GM21526 (cell line): ENCODE measurements at regions not wholly inside any gene's neighbourhood (a gene's known extent, or its start where the extent isn't known, plus 50 kb on each side); places are given as distances from the start of the nearest gene placed in this dataset.
A peak's percentile ranks its signal among the peaks of the same experiment; 100 is the strongest.

Source experiments
- ATAC-seq: cut with Tn5 transposase; IDR thresholded peaks from one replicate; pipeline ENCODE4 v1.9.1; 2021; ENCODE audit warnings: moderate library complexity; ENCODE audit not compliant: unreplicated experiment, low FRiP score

DNA sequence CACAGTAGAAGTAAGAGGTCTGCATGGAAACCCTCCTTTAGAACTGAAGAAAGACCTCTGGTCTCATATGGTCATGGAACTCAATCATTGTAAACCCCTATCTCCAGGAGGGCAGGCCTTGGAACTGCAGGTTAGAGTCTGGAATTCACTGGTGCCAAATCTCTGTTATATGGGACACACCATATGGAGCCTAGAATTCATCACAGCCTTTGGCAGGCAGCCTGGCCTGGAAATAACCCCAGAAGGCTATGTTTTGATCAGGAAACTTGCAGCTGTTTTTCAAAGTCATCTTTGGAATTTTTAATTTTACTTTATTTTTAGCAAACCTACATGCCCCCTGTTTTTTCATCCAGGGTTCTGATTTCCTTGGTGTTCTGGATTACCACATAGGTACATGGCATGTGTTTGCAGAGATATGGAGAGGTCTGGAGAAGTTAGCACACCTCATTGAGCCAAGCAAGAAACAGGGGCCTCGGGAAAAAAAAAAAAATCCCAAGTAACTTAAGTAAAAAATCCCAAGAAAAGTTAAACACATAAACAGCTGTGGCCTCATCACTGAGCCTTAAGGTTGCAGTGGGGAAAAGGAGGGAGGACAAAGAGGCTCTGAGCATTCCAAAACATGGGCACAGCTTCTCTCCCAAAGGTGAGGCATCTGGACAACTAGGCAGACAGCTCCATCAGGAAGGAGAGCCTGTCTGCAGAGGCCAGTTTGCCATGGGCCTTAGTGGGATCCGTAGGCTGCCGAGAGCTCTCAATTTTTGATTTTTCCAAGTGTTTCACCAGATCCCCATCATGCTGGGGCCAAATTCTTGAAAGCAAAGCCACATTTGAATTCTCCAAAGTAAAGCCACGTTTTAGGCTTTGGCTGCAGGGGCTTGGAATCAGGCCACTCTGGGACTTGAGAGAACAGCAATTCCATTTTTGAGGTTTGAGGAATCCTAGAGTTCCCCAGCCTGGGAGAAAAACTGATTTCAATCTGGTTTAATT lies 339.6 kb upstream of the TBX3 start:
- ATAC-seq: no peak

- ATAC-seq: no peak
These were observed 336.1 kb upstream of the TBX3 start for GRCh38 chr12:115020091-115020490.

DNA sequence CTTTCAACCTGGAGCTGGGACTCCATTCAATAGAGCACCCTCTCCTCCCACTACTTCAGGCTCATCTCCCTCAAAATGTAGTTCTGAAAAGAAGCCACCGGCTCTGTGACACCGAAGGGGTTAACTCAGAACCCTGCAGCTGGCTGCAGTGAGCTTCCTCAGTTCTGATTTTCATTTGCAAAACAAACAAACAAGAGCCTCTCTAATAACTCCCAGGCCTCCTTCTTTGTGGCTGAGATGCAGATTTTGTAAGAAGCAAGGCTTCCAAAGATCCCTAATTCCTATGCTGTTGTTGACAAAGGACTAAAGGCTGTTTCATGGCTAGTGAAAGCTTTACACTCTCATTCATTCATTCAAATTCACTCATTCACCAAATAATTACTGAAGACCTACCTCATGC lies 333.4 kb upstream of the TBX3 start:
- ATAC-seq: no peak

GRCh38 chr12:115013236-115013981 lies 329.4 kb upstream of the TBX3 start:
- ATAC-seq: no peak

DNA sequence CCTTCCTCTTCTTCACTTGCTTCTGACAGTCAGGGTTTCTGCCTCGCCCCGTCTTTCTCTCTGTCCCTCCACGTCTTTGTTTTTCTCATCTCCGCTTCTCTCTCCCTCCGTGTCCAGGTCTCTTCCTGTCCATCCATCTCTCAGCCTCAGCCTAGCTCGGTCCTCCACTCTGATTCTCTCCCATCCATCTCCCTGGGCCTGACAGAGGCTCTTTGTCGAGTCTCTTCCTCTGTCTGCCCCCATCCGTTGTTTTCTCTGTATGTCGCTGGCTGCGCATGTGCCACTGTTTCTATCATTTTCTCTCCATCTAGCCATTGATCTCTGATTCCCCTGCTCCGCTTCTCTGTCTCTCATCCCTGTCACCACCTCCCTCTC lies 328.9 kb upstream of the TBX3 start:
- ATAC-seq: no peak

DNA sequence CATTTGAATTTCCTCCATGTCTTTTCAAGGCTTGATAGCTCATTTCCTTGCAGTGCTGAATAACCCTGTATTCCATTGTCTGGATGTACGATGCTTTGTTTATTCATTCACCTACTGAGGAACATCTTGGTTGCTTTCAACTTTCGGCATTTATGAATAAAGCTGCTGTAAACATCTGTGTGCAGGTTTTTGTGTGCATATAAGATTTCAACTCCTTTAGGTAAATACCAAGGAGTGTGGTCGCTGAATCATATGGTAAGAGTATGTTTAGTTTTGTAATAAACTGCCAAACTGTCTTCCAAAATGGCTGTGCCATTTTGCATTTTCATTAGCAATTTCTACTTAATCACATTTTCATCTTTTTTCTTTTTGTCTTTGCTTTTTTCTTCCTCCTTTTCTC lies 327.7 kb upstream of the TBX3 start:
- ATAC-seq: no peak

- ATAC-seq: no peak
These were observed 326.5 kb upstream of the TBX3 start for GRCh38 chr12:115010324-115010995.

GRCh38 chr12:115008929-115009328 lies 325.0 kb upstream of the TBX3 start:
- ATAC-seq: peak; percentile 92

DNA sequence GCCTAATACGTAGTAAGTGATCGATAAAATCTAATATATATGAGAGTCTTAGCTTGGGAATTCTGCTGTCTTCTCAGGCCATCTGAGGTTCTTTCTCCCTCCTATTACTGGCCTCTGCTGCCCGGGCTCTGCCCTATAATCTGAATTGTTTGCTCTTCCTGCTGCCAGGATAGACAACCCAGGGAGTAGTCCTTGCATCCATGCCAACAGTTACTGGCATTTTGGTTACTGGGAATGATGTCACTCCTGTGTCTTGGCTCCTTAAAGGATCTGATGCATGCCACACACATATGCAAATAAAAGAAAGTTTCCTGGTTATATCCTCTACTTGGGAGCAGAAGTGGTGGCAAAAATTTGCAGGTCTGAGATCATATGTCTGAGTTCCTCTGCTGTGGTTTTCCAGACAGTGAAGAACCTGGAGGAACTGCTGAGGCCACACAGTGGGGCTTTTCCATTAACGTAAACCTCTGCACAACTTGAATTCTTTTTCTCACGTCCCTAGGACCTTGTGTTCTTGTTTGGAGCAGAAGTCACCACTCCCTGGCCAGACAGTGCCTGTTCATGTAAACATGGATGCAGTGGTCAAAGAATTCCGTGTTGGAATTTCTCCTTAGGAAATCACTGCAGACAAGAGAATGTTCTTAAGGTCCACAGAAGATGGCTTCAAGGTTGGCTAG lies 320.6 kb upstream of the TBX3 start:
- ATAC-seq: no peak

DNA sequence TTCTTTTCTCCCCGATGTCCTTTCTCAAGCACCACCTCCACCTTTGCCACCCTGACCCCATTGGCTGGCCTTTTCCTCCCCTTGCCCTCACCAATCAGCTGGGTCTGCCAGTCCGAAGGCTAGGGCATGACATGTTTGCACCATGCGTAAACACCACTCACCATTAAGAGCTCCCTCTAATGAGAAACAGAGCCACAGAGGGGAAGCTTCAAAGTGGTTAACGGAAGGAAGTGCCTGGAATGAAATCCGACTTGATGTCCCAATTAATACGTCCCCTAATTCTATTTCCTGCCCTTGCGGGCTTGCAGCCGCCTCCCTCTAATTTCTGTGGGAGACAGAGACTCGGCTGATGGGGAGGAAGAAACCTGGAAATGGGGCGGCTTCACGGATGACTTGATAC lies 318.5 kb upstream of the TBX3 start:
- ATAC-seq: no peak

- ATAC-seq: no peak
These were observed 317.7 kb upstream of the TBX3 start for GRCh38 chr12:115001571-115002180.

DNA sequence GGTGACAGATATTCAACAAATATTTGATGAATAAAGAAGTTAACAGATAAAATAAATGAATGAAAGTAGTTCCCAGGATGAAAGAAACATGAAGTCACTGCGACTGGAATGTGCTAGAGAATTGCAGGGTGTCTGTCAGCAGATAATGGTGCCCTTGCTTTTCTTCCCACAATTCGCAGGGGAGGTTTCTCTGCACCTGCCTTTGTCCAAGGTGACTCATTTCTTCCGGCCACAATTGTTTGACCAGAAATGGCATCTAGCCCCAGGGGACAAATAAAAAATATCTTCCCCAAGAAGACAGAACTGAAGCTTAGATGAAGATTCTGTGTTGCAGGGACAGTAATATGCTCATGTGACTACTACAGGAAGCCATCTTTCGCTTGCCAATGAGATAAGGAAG lies 316.1 kb upstream of the TBX3 start:
- ATAC-seq: no peak

DNA sequence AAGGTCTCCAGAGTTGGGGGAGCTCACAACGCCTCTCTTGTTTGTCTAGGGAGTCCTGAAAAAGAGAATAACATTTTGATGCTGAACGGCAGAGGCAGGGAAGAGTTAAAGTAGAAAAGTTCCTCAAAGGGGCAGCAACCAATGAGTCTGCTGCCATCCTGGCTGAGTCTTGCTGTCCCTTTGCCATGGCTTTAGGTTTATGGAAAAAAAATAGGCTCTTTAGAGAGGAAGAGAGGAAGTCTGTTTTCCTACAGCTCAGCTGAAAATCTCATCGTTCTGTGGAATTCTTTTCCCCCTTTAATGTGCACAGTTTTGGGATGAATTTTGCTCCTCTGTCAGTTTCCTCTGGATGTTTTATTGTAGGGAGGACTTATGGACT lies 314.8 kb upstream of the TBX3 start:
- no peak for ATAC-seq

- no peak for ATAC-seq
These were observed 314.3 kb upstream of the TBX3 start for GRCh38 chr12:114998118-114998749.

GRCh38 chr12:114996382-114996781 lies 312.4 kb upstream of the TBX3 start:
- ATAC-seq: no peak

- no peak for ATAC-seq
These were observed 311.9 kb upstream of the TBX3 start for GRCh38 chr12:114995891-114996290.

GRCh38 chr12:114993165-114993564 lies 309.2 kb upstream of the TBX3 start:
- ATAC-seq: no peak

DNA sequence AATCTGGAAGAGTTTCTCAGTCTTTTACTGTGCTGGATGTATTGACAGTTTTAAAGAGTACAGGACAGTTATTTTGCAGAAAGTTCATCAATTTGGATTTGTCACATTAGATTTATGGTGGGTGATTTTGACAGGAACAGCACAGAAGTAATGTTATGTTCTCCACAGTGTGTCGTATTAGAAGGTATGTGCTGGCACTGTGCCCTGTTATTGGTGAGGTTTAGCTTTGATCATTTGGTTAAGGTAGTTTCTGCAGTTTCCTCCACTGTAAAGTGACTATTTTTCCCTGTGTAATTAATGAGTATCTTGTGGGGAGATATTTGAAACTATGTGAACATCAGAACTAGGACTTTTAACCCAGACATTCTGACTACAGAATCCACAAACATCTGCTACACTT lies 308.5 kb upstream of the TBX3 start:
- no peak for ATAC-seq

- no peak for ATAC-seq
These were observed 306.4 kb upstream of the TBX3 start for GRCh38 chr12:114990381-114990780.

GRCh38 chr12:114986849-114987248 lies 302.9 kb upstream of the TBX3 start:
- no peak for ATAC-seq
